Upper lobe of left lung (tissue), 6 donors: ENCODE measurements at regions not wholly inside any gene's neighbourhood (a gene's known extent, or its start where the extent isn't known, plus 50 kb on each side); places are given as distances from the start of the nearest gene placed in this dataset.
A peak's percentile ranks its signal among the peaks of the same experiment; 100 is the strongest.

ENCODE experiments used
- ATAC-seq, 2 donors: fragments of 200-7000 bp; cut with Tn5 transposase; one replicate each; pipeline ENCODE4 v1.9.1; 2022; ENCODE audit warnings: mild to moderate bottlenecking in 2 of 2, moderate library complexity in 2 of 2; ENCODE audit not compliant: low FRiP score in 2 of 2
- DNase-seq, 2 donors: peaks; one replicate each; pipeline ENCODE4 v3.0.0-alpha.2; 2019 to 2020
- H3K27ac ChIP-seq, 4 donors: fragments of 200-600 bp; sonication (generic); one replicate each; pipeline ENCODE4 v1.5.1; 2016 to 2019
- H3K27me3 ChIP-seq, 4 donors: fragments of 200-600 bp; sonication (generic); one replicate each; pipeline ENCODE4 v1.5.1; 2017 to 2019
- H3K36me3 ChIP-seq, 4 donors: fragments of 200-600 bp; sonication (generic); one replicate each; pipeline ENCODE4 v1.5.1; 2016 to 2019
- H3K4me1 ChIP-seq, 4 donors: fragments of 200-600 bp; sonication (generic); one replicate each; pipeline ENCODE4 v1.5.1; 2018 to 2019
- H3K4me3 ChIP-seq, 4 donors: fragments of 200-600 bp; sonication (generic); one replicate each; pipeline ENCODE4 v1.5.1; 2017 to 2019; ENCODE audit warnings: mild to moderate bottlenecking in 2 of 4, moderate library complexity in 1 of 4
- H3K9me3 ChIP-seq, 4 donors: fragments of 200-600 bp; sonication (generic); one replicate each; pipeline ENCODE4 v1.5.1; 2018 to 2019
- CTCF ChIP-seq, 6 experiments: fragments of 450-650 bp in 4 of 6; fragments of 200-600 bp in 2 of 6; sonication (generic) in 2 of 6; IDR thresholded peaks; one replicate each; pipeline ENCODE4 v1.5.1; 2016 to 2019; ENCODE audit warnings: antibody characterized with exemption in 6 of 6
- EP300 ChIP-seq, 4 donors: sonication (generic); formaldehyde crosslinking; IDR thresholded peaks; one replicate each; pipeline ENCODE4 v1.5.1; 2017; ENCODE audit warnings: antibody characterized with exemption in 4 of 4, control low read depth in 2 of 4
- POLR2A ChIP-seq, 4 donors: fragments of 450-650 bp; IDR thresholded peaks; one replicate each; pipeline ENCODE4 v1.5.1; 2016 to 2017; ENCODE audit warnings: antibody characterized with exemption in 4 of 4, mild to moderate bottlenecking in 2 of 4
- POLR2AphosphoS5 ChIP-seq, 2 donors: sonication (generic); formaldehyde crosslinking; IDR thresholded peaks; one replicate each; pipeline ENCODE4 v1.5.1; 2017; ENCODE audit warnings: antibody characterized with exemption in 2 of 2
- WGBS, 2 donors: methylation state at CpG; one replicate each; pipeline ENCODE4 v1.1.5; 2017 to 2018; 5-methylcytosine and 5-hydroxymethylcytosine counted together
- donor health status: DM: no; HTN: no; CAD: no; lungs with moderate emphysema.
- donor health status: DM: no; HTN: yes; CAD: no; lungs with severe emphysema.

GRCh38 chr6:167651318-167652041, 175.2 kb upstream of the AFDN start:
- H3K36me3 ChIP-seq, result no peaks in the 10 kb centered on the region
- H3K4me1 ChIP-seq, result peaks cover 0 to 4% (median 0%) of the 10 kb centered on the region in 4 donors
- DNase-seq (peak in 1 of 2 donors; percentile 44), ATAC-seq (peak in 1 of 2 donors; percentile 50)
- no peaks in the 10 kb centered on the region for H3K9me3 ChIP-seq
- WGBS, 2 donors, result 78 to 82% methylated on average over 10 of the region's 10 CpGs
- no peak overlapping the region for H3K27ac ChIP-seq
- H3K27me3 ChIP-seq, result no peaks in the 10 kb centered on the region
- TF ChIP-seq EP300 (IDR thresholded peaks at IDR 0.05) (no peak), POLR2A (IDR thresholded peaks at IDR 0.05) (no peak), POLR2AphosphoS5 (IDR thresholded peaks at IDR 0.05) (no peak), CTCF (IDR thresholded peaks at IDR 0.05) (no peak)
- H3K4me3 ChIP-seq, result no peak overlapping the region

GRCh38 chr6:167652042-167652700, 174.5 kb upstream of the AFDN start:
- ATAC-seq (no peak), DNase-seq (peak in 1 of 2 donors; percentile 42)
- Histone ChIP-seq H3K4me3 (no peak overlapping the region), H3K4me1 (peaks cover 0 to 4% (median 0%) of the 10 kb centered on the region in 4 donors), H3K27ac (no peak overlapping the region), H3K36me3 (no peaks in the 10 kb centered on the region), H3K9me3 (no peaks in the 10 kb centered on the region), H3K27me3 (no peaks in the 10 kb centered on the region)
- TF ChIP-seq EP300 (IDR thresholded peaks at IDR 0.05) (no peak), CTCF (IDR thresholded peaks at IDR 0.05) (no peak), POLR2AphosphoS5 (IDR thresholded peaks at IDR 0.05) (no peak), POLR2A (IDR thresholded peaks at IDR 0.05) (no peak)
- 83 to 85% methylated on average over 22 to 23 of the region's 23 CpGs for WGBS, 2 donors

- H3K4me1 ChIP-seq, result peaks cover 0 to 4% (median 0%) of the 10 kb centered on the region in 4 donors
- 32 to 41% methylated on average over 10 to 13 of the region's 13 CpGs for WGBS, 2 donors
- no peak overlapping the region for H3K27ac ChIP-seq
- no peak for TF ChIP-seq EP300 (IDR thresholded peaks at IDR 0.05)
- TF ChIP-seq CTCF (IDR thresholded peaks at IDR 0.05), result no peak
- no peak for TF ChIP-seq POLR2AphosphoS5 (IDR thresholded peaks at IDR 0.05)
- TF ChIP-seq POLR2A (IDR thresholded peaks at IDR 0.05), result no peak
- ATAC-seq (no peak), DNase-seq (peak in 1 of 2 donors; percentile 36)
- no peaks in the 10 kb centered on the region for H3K36me3 ChIP-seq
- H3K27me3 ChIP-seq, result no peaks in the 10 kb centered on the region
- no peak overlapping the region for H3K4me3 ChIP-seq
- H3K9me3 ChIP-seq, result no peaks in the 10 kb centered on the region
Measured at GRCh38 chr6:167652701-167653095, 174.0 kb upstream of the AFDN start.

- H3K27me3 ChIP-seq, result no peaks in the 10 kb centered on the region
- DNase-seq, result peak in 1 of 2 donors; percentile 64
- no peaks in the 10 kb centered on the region for H3K36me3 ChIP-seq
- ATAC-seq, result no peak
- H3K4me3 ChIP-seq, result no peak overlapping the region
- no peaks in the 10 kb centered on the region for H3K4me1 ChIP-seq
- no peak for TF ChIP-seq POLR2AphosphoS5 (IDR thresholded peaks at IDR 0.05)
- no peak for TF ChIP-seq POLR2A (IDR thresholded peaks at IDR 0.05)
- H3K9me3 ChIP-seq, result no peaks in the 10 kb centered on the region
- 93 to 97% methylated on average over 23 of the region's 23 CpGs for WGBS, 2 donors
- no peak overlapping the region for H3K27ac ChIP-seq
Measured at GRCh38 chr6:167653561-167653960, 173.2 kb upstream of the AFDN start.

DNA sequence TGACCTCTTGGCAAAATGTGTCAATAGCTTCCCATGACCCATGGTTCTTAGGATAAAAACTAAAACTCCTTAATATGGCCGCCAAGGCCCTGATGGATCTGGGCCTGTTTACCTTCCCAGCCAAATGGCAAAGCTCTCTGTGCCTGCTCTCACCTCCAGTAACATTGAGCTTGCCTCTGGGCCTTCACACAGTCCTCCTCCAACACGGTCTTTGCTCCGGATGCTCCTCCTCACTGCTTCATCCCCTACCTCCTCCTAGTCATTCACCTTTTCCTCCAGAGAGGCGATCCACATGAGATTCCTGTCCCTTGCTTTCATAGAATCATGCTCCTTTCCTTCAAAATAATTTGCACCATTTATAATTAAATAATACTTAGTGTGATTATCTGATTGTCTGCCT, 172.3 kb upstream of the AFDN start:
- no peak for TF ChIP-seq POLR2A (IDR thresholded peaks at IDR 0.05)
- TF ChIP-seq CTCF (IDR thresholded peaks at IDR 0.05), result no peak
- no peak for TF ChIP-seq EP300 (IDR thresholded peaks at IDR 0.05)
- TF ChIP-seq POLR2AphosphoS5 (IDR thresholded peaks at IDR 0.05), result no peak
- no peak for DNase-seq
- 92 to 97% methylated on average over 4 of the region's 4 CpGs for WGBS, 2 donors
- Histone ChIP-seq H3K36me3 (no peaks in the 10 kb centered on the region), H3K9me3 (no peaks in the 10 kb centered on the region), H3K4me1 (no peaks in the 10 kb centered on the region), H3K4me3 (no peak overlapping the region), H3K27ac (no peak overlapping the region), H3K27me3 (no peaks in the 10 kb centered on the region)
- ATAC-seq, result no peak
